RKO (cell line): ENCODE measurements at regions not wholly inside any gene's neighbourhood (a gene's known extent, or its start where the extent isn't known, plus 50 kb on each side); places are given as distances from the start of the nearest gene placed in this dataset.
A peak's percentile ranks its signal among the peaks of the same experiment; 100 is the strongest.
"Not testable (repeated sequence)": the region's sequence is repeated elsewhere in the genome, so short reads cannot be mapped to it uniquely, and the experiment has no call there.

Source experiments
- DNase-seq: peaks from one replicate; pipeline ENCODE4 v3.0.0-alpha.2; 2016; ENCODE audit warnings: low spot score

DNA sequence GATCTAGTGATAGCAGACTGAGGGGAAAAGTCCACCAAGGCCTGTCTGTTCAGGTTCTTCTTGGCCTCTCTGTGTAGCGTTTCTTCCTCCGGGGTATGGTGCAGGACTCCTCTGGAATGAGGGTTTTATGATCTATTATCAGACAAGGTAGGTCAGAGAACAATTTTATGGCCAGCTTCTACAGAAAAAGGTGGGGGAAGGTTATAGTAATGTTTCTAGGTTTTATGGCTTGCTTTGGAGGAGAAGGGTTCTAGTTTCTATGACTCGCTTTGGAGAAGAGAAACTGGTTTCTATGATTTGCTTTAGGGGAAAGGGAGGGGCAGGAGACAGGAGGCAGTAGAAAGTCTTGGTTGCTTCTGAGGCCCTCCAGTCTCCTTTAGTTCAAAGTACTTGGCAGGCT lies 144.8 kb upstream of the LAMA2 start:
- DNase-seq = no peak

DNA sequence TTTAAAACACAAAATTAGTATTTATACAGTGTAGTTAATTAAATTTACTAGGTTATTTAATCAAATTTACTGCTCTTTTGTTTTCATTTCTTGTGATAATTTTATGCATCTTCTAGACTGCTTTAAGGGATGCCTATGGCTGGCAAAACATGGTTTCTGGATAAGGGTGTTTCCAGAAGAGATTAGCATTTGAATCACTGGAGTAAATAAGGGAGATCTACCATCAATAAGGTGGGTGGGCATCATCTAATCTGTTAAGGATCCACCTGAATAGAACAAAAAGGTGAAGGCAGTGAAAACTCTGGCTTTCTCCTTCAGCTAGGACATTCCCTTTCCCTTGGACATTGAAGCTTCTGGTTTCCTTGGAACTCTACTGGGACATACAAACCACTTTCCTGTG lies 146.2 kb upstream of the LAMA2 start:
- no peak for DNase-seq

DNA sequence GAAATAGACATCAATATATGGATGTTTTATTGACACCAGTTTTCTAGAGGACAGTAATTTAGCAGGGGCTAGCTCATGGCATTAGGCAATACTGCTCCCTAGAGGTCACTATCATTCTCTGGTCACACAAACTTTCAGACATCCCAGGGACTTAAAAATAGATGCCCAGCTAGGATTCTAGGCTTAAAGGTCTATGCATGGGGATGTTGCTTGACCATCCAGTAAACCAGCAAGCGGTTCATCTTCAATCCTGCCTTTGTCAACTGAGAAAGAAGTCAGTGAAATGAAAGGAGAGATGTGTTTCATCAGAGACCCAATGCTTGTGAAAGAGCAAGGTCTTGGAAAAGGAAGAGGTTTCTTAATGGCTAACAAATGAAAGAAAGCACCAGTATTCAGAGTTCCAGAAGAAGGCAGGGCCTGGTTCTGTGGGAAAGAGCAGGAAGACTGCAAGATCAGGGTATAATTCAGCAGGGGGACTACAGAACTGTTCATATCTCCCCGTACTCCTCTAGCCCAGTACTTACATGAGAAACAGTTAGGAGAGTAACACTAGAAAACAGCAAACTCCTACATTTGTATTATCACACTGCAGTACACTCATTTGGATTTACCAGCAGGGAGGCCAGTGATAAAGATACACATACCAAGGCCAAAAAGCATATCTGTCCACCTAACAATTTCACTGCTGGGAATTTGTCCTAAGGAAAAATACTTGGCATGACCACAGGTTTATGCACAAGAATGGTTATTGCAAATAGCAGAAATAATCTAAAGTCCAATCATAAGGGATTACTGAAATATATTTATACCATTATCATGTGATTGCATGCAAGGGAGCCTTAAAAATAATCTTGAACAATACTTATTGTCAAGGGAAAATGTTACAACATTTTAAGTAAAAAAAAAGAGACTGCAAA lies 151.4 kb upstream of the LAMA2 start:
- peak; percentile 64 for DNase-seq

DNA sequence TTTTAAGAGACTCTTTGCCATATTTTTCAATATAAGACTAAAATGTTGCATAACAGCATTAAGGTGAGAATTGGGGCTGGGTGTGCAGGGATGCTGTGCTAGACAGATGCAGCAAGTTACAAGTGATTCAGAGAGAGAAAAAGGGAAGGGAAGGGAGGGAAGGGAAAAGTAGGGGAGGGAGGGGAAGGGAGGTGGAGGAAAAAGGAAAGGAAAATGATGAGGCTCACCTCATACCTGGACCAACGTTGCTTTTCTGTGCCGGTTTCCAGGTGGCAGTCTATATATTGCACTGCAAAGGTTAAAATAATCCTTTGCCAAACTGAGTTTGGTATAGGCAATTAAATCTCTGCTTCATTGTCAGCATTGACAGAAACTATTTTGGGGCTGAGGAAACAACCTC lies 155.4 kb upstream of the LAMA2 start:
- no peak for DNase-seq

DNA sequence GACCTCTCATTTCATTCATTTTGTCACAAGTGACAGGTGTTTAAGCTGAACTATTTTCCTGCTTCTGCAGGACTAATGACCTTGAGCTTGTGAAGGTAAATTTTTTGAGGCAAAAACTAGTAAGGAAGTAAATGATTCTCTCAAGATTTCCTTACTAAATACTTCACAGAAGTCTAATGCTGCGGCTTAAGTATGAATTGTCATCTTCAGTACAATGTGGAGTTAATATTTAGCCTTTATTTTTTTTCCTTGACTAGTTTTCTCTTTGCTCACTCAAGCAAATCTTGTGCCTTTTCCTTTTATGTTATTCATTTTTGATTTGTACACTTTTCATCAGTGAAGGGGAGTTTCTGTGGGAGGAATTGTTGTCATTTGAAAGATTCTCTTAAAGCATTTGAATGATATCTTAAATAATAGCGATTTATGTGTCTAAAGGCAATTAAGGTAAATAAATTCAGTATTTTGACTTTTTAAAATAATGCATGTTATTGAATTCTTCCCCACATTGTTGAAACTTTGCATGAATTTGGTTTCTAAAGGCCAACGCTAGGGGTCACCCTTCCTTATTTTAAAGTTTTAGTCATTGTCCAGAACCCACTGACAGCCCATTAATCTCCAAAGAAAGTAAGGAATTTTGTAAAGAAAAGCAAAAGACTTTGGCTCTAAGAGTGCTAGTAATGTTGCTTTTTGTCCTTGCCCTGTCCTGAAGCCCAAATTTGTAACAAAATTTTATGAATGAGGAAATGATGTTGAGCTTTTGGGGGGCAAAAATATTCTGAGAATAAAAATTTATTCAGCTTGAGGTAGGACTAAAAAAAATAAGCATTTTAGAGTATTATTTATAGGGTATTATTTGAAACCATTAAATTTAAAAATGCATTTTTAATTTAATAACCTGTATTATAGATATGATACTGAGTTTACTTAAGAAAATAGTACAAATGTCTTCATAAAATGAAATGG lies 157.4 kb upstream of the LAMA2 start:
- DNase-seq = peak; percentile 47

DNA sequence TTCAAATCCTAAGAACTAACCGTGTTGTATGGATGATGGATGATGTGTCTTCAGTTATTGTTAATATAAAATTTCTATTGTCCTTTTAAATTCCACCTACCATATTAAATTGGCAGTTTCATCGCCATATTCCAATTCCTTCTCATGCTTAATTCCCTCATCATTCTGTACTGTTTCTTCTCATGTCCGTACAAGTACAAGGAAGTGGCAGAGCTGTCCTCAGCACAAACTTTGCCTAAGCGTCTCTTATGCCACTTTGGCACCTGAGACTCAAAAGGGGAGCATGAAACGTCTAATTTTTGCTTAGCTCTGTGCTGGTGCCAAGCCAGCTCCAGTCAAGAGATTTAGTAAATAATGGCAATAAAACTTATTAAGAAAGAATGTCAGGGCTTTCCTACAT lies 158.2 kb upstream of the LAMA2 start:
- DNase-seq = no peak

DNA sequence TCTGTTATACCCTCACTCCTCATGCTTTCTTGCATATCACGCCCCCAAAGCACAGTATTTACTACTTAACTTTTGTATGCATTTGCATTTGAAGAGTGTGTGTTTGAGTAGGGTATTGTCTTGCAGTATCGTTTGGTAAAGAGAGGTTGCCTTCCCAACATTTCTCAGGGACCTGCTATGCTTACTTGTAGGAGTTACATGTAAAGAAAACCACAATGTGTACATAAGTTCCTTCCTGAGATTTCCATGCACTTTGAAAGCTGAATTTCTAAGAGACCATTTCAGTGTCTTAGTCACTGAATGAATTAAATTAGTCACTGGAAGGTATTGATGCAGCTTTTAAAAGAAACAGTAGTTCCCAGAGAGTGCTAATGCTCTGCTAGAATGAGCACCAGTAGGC lies 159.3 kb upstream of the LAMA2 start:
- no peak for DNase-seq

DNA sequence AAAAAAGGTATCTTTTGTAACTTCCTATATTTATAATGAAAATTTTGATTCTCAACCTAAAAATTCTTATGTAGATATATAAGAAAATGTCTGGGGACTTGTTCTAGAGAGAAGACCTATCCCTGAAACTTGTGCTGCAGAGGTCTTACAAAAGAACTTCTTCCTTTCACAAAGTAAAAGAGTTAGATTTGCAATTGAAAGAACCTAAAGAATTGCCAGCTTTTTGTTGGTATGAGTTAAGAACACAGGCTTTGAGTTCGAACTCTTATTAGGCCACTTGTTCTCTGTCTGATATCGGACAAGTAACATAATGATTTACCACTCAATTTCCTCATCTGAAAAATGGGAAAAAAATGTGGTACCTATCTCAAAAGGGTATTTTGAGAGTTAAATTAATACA lies 162.0 kb upstream of the LAMA2 start:
- no peak for DNase-seq

DNA sequence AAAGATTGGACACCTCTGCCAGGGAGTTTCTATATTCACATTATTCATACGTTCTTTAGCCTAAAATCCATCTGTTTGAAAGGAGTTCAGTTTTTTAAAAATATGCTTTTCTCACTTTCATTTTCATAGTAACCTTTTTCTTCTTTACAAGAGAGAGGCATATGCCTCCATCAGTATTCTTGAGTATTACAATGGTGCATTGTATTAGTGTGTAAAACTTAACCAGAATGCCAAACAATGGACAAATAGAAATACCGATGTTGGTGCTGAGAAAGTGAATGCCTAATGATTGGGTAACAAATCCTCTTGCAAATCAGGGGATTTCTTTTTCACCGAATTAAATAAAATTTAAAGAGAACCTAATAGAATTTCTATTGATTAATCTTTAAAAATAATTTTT lies 163.2 kb upstream of the LAMA2 start:
- no peak for DNase-seq

DNA sequence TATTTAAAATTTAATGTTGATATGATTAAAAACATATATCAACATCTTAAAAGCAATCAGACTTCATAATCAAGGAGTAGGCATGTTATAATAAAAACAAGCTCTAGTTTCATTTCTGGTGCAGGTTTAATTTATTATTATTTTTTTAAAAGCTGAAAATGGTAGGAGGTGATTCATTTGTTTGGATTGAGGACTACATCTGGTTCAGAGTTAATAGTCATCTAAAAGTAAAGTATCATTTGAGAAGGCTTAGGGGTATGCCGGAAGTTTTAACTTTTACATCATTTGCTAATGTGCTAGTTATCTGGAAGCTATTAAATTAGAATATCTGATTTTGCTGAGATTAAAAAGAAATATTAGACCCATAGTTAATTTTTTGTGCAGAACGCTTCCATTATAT lies 169.5 kb upstream of the LAMA2 start:
- DNase-seq = no peak

DNA sequence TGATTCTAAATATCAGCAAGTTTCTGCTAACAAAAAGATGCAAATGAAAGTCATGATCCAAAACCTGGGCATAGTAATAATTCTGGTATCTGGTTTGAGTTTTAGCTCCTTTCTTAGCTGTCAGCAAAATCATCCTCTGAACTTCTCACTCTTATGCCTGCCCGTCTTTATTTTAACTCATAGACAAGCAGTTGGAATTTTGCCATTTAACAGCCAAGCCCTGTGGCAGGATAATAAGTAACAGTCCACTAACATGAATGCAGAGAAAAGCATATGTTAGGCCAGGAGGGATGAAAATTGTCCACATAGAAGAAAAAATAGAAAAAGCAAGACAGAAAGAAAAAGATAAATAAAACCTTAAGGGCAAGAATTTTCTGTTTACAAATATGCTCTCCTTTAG lies 170.0 kb upstream of the LAMA2 start:
- no peak for DNase-seq

DNA sequence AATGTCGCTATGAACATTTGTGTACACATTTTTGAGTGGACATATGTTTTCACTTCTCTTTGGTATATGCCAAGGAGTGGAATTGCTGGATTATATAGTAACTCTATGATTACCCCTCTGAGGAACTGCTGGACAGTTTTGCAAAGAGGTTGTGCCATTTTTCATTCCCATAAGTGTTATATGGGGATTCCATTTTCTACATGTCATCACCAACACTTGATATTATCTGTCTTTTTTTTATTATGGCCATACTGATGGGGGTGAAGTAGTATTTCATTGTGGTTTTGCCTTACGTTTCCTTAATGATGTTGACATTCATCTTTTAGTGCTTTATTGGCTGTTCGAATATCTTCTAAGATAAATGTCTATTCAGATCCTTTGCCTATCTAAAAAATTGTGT lies 171.8 kb upstream of the LAMA2 start:
- no peak for DNase-seq

DNA sequence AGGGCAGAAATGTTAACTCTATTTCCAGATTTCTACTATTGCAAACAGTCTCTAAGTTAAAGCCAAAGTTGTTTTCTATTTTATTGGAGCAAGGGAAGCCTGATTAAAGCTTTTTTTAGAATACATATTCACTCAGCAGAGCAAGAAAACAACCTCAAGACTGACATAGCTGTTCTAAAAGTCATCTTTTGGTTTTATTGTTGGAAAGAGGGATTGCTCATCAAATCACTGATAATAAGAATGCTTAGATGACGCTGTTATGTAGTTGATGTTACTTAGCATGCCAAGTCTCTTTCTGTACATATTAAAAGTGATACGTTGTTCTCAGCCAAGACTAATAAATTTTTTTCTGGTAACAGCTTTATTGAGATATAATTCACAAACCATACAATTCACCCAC lies 172.6 kb upstream of the LAMA2 start:
- no peak for DNase-seq

DNA sequence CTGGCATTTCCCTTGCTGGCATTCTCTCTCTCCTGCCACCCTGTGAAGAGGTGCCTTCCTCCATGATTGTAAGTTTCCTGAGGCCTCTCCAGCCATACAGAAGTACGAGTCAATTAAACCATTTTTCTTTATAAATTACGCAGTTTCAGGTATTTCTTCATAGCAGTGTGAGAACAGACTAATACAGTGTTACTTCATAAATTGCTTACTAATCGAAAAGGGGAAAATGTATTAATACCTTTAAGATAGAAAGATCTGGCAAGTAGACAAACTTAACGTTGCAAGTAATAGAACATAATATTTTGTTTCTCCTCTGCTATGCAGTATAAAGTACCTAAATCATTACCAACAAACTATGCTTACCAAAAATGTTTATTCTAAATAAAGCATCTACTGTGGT lies 178.3 kb upstream of the LAMA2 start:
- no peak for DNase-seq

DNA sequence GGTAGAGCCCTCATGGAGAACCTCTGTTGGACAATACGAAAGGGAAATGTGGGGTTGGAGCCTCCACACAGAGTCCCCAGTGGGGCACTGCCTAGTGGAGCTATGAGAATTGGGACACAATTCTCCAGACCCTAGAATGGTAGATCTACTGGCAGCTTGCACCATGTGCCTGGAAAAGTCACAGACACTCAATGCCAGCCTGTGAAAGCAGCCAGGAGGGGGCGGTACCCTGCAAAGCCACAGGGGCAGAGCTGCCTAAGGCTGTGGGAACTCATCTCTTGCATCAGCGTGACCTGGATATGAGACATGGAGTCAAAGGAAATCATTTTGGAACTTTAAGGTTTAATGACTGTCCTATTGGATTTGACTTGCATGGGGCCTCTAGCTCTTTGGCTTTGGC lies 179.1 kb upstream of the LAMA2 start:
- not testable (repeated sequence) for DNase-seq

DNA sequence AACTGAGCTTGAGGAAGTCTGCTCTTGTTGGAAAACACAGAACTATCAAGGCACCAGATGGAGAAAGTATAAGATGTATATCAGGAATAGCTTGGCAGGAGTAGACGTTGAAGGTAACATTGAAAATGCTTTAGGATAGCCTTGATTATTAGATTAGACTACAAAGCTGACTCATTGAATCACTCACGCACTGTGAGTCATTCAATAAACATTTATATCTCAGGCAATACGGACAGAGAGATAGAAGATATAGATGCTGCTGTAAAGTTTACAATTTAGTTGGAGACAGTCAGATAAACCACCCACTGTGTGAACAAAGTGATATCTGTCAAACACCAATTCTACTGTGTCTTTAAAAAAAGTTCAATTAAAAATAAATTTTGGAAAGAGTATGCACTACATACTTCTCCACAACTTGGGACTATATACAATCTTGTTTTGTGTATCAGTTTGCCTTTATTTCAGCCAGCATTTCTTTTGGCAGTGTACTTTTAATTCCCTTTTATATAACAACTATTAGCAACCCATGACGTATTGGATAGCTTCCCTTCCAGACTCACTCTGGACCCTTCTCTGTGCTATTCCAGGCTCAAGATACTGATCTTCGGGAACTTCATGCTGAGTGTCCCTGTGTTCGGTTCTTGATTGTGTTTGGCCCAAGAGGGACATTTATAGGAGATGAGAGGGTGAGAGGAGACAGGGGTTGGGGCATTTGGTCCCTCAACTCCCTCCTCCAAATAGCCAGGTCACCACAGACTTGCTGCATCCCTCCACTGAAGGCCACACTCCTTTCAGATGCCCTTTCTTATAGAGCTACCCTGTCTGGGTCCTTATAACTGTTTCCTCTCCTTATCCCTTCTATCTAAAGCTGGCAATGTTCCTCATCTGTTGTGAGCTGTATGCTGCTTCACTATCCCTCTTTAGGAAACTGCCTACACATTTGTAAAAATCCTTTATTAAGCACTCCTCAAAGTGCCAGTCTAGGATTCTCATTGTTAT lies 176.6 kb upstream of the PTPRK start:
- DNase-seq = peak; percentile 68

DNA sequence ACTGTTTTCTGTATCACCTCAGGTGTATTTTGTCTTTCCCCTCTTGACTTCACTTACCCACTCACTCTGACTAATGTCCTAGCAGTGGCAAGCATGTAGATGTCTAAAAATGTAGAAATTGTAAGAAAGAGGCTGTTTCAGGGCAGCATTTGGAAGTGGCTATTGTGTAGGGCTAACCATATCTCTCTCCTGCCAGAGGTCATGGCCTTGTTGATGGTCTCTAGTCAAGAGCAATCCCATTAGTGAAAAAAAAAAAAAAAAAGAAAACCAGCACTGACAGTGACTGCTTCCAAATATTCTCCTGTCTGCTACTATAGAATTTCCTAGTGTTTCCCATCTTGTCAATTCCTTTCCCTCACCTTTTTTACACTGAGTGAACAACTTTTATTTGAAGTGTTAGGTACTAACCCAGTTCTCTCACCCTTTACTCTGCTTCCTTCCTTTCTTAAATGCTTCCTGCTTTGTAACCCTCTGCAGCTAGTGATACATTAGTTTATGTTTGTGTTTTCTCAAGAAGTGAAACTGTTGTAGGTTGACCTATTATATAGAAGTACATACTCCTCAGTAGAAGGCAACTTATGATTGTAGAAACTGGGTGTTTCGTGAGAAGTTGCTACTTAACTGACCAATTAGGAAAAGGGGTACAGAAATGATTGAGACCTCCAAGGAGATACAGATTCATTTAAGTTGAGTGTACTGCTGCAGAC lies 174.1 kb upstream of the PTPRK start:
- DNase-seq = no peak

DNA sequence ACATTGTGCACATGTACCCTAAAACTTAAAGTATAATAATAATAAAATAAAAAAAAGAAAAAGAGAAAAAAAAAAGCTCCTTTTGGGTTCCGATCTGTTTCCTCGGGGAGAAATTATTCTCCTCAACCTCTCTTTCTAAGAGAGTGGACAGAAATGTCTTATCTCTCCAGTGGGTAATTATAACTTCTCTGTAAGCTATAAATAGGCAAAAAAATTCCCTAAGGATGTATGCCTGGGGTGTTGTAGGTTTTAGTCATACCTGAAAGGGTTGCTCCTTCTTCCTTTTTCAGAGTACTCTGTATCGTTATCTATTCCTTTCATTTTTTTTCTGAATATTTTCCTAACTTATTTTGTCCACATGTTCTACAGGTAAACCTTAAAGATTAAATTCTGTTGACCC lies 169.7 kb upstream of the PTPRK start:
- DNase-seq = no peak

DNA sequence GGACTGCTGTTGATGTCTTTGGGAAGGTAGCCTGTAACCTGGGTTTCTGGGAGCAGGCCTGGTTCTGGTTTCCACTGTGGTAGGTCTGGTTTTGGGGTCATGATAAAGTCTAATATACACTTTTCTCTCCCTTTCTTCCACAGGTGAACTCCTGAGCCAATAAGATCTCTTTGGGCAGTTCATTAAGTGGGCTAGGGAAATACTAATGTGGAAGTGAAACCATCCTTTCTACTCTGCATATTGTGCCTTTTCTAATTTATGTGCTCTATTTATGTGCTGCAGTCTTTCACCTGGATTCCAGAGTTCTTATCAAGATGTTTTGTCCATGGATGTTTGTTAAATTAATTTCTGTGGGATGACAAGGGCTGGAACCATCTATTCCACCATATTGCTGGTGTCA lies 165.7 kb upstream of the PTPRK start:
- DNase-seq = no peak

DNA sequence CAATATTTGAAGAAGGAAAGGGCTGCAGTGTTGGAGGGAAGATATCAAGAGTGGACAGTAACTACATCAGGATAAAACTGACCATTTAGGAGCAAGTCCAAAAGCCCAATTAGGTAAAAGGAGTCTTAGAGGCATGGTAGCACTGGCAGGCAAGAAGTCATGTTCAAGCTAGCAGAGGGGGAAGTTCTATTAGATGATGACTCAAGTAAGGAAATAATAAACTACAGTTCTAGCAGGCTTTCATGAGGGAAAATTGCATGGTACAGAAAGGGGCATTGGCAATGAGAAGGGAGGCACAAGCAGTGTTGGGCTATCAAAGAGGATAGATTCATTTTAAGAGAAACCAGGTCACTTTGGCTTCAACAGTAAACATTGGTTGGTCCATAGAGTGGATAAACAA lies 156.1 kb upstream of the PTPRK start:
- DNase-seq = no peak

DNA sequence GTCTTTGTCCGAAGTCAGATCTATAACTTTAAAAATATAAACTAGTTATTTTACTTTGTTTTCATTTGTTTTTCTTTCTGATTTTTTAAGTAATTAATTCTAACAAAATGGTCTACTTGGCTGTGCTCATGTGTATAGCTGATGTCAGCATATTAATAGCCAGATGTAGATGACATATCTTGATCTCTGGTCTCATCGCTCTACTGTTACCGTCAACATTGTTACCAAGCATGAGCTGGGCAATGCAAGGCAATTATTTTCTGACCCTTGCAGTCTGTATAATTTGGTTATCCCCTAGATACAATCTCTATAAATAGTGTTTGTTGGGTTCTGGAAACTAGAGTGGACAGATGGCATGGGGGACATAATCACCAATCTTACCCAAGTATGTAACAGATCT lies 151.6 kb upstream of the PTPRK start:
- no peak for DNase-seq
